ENCODE measurements at regions not wholly inside any gene's neighbourhood (a gene's known extent, or its start where the extent isn't known, plus 50 kb on each side); places are given as distances from the start of the nearest gene placed in this dataset.

- TF ChIP-seq CTCF (optimal IDR thresholded peaks at IDR 0.05 in 1 of 3, IDR thresholded peaks at IDR 0.05 in 1 of 3, conservative IDR thresholded peaks at IDR 0.05 in 1 of 3; ENCODE audit: extremely low read depth in 1 of 3, insufficient read depth in 2 of 3, low read length in 3 of 3) (no peak), EZH2 (IDR thresholded peaks at IDR 0.05; ENCODE audit: low read length) (no peak)
These were observed 669.8 kb downstream of the IQCM start for GRCh38 chr4:149145803-149146202.
